Panc1 (cell line): ENCODE measurements at regions not wholly inside any gene's neighbourhood (a gene's known extent, or its start where the extent isn't known, plus 50 kb on each side); places are given as distances from the start of the nearest gene placed in this dataset.

Source experiments
- ATAC-seq: fragments of 200-7000 bp; cut with Tn5 transposase; 2 replicates; pipeline ENCODE4 v1.9.1; 2020; ENCODE audit warnings: mild to moderate bottlenecking, moderate library complexity
- BruUV-seq: library from RNA; stranded (reverse); fragments of 400-500 nt; replicated peaks from 2 replicates; lab custom pipeline; 2021; lab: Mats Ljungman, UMichigan
- CTCF ChIA-PET: fragments of 300-600 bp; sonication (Branson Sonifier 250); formaldehyde crosslinking; loops from one replicate; lab custom pipeline; 2022; ENCODE audit warnings: antibody characterized with exemption; lab: Charles Lee
- POLR2A ChIA-PET: fragments of 300-600 bp; sonication (Branson Sonifier 250); formaldehyde crosslinking; loops from one replicate; lab custom pipeline; 2022; ENCODE audit warnings: antibody characterized with exemption; lab: Charles Lee
- DNase-seq: peaks from one replicate; pipeline ENCODE4 v3.0.0-alpha.2; 2010; ENCODE audit warnings: low read depth, low spot score
- H3K27ac ChIP-seq: 2 replicates; pipeline ENCODE4 v1.5.1; 2011; ENCODE audit warnings: mild to moderate bottlenecking, low read length, inconsistent platforms
- H3K27me3 ChIP-seq: fragments of 200-500 bp; sonication (Bioruptor generic); 2 replicates; pipeline ENCODE4 v1.6.0; 2014; ENCODE audit warnings: low read length, inconsistent platforms; ENCODE audit not compliant: control insufficient read depth, insufficient read depth
- H3K36me3 ChIP-seq: fragments of 200-500 bp; sonication (Bioruptor generic); 2 replicates; pipeline ENCODE4 v1.5.1; 2014; ENCODE audit warnings: inconsistent platforms, mild to moderate bottlenecking, low read length, moderate library complexity; ENCODE audit not compliant: control insufficient read depth, insufficient read depth
- H3K4me1 ChIP-seq: 2 replicates; pipeline ENCODE4 v1.5.1; 2011; ENCODE audit warnings: inconsistent platforms, mild to moderate bottlenecking, low read length, moderate library complexity; ENCODE audit not compliant: control insufficient read depth, insufficient read depth
- H3K4me3 ChIP-seq, 2 experiments: 2 replicates each; pipeline ENCODE4 v1.5.1; 2011 to 2012; ENCODE audit warnings: low read depth in 2 of 2, low read length in 2 of 2, mild to moderate bottlenecking in 2 of 2, inconsistent platforms in 1 of 2, moderate library complexity in 1 of 2
- H3K9me3 ChIP-seq: fragments of 200-500 bp; sonication (Bioruptor generic); 2 replicates; pipeline ENCODE4 v1.5.1; 2014; ENCODE audit warnings: low read depth, mild to moderate bottlenecking, inconsistent platforms, low read length, moderate library complexity; ENCODE audit not compliant: control insufficient read depth, insufficient read depth
- CTCF ChIP-seq: fragments of 450-650 bp; IDR thresholded peaks from 2 replicates; pipeline ENCODE4 v1.5.1; 2017; ENCODE audit warnings: mild to moderate bottlenecking
- POLR2AphosphoS5 ChIP-seq: IDR thresholded peaks from 2 replicates; pipeline ENCODE4 v1.6.1; 2012; ENCODE audit warnings: mild to moderate bottlenecking, low read depth, low read length, moderate library complexity
- REST ChIP-seq, 2 experiments: IDR thresholded peaks; 2 replicates each; pipeline ENCODE4 v1.6.1; 2011 to 2012; ENCODE audit warnings: low read depth in 2 of 2, control low read depth in 1 of 2, low read length in 1 of 2, mild to moderate bottlenecking in 1 of 2, moderate library complexity in 1 of 2; ENCODE audit not compliant: insufficient read depth in 1 of 2
- SIN3A ChIP-seq: IDR thresholded peaks from 2 replicates; pipeline ENCODE4 v1.6.1; 2012; ENCODE audit warnings: low read depth, mild to moderate bottlenecking, low read length, moderate library complexity, borderline replicate concordance; ENCODE audit not compliant: insufficient read depth
- TCF7L2 ChIP-seq: IDR thresholded peaks from 2 replicates; pipeline ENCODE4 v1.6.1; 2011; ENCODE audit warnings: mild to moderate bottlenecking, low read depth, low read length, inconsistent platforms
- in situ Hi-C: cut with HindIII; loops from 2 replicates; pipeline ENCODE4 v1.10.0; 2016; ENCODE audit warnings: low sequenced_read_pairs, low pct_unique_long_range_greater_than_20kb
- intact Hi-C: fragments of 100-400 bp; cut with micrococcal nuclease; formaldehyde crosslinking; loops from one replicate; pipeline ENCODE4 v1.10.0; 2022; ENCODE audit not compliant: unreplicated experiment

DNA sequence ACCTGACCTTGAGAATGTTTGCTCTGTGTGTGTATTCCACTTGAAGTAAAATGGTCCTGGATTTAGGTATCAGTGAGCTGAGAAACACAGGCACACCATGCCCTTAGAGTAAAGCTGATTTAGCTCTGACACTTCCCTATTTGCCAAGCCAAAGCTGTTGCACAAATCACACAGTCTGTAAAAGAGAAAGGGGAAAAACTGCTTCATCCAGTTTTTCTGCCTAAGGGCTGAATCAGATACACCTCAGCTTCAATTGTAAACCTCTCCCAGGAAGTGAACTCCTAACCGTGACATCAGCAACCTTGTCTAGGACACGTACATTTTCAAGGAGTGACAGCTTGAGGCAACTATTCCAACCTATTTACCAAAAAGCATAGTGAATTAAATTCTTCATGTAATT lies 150.4 kb downstream of the NR4A2 start:
- no peak for ATAC-seq
- intact Hi-C loops = no loop called here
- CTCF ChIA-PET = no interaction called here

GRCh38 chr2:156181208-156181607 lies 151.3 kb downstream of the NR4A2 start:
- ChIA-PET CTCF (no interaction called here), POLR2A (no interaction called here)
- H3K4me1 ChIP-seq = no peaks in the 10 kb centered on the region
- H3K4me3 ChIP-seq = no peak overlapping the region
- H3K27ac ChIP-seq = no peak overlapping the region
- no peaks in the 10 kb centered on the region for H3K9me3 ChIP-seq
- in situ Hi-C loops = no loop called here
- BruUV-seq = no TSS peak
- DNase-seq = no peak
- intact Hi-C loops = no loop called here
- no peak for ATAC-seq
- no peaks in the 10 kb centered on the region for H3K27me3 ChIP-seq
- H3K36me3 ChIP-seq = no peaks in the 10 kb centered on the region
- no peak for TF ChIP-seq REST (IDR thresholded peaks at IDR 0.05; ENCODE audit: insufficient read depth in 1 of 2, low read depth in 2 of 2, low read length in 1 of 2)
- no peak for TF ChIP-seq TCF7L2
- no peak for TF ChIP-seq CTCF
- TF ChIP-seq POLR2AphosphoS5 = no peak
- no peak for TF ChIP-seq SIN3A

More for the DNA sequence above, 150.4 kb downstream of the NR4A2 start:
- H3K36me3 ChIP-seq = no peaks in the 10 kb centered on the region
- no peak for TF ChIP-seq CTCF
- no peak for TF ChIP-seq SIN3A
- TF ChIP-seq POLR2AphosphoS5 = no peak
- TF ChIP-seq REST (IDR thresholded peaks at IDR 0.05; ENCODE audit: insufficient read depth in 1 of 2, low read depth in 2 of 2, low read length in 1 of 2) = no peak
- TF ChIP-seq TCF7L2 = no peak
- no peak overlapping the region for H3K4me3 ChIP-seq
- no peak for DNase-seq
- no TSS peak for BruUV-seq
- H3K9me3 ChIP-seq = no peaks in the 10 kb centered on the region
- no peak overlapping the region for H3K27ac ChIP-seq
- in situ Hi-C loops = no loop called here
- no peaks in the 10 kb centered on the region for H3K27me3 ChIP-seq
- POLR2A ChIA-PET = no interaction called here
- H3K4me1 ChIP-seq = no peaks in the 10 kb centered on the region
